Right lobe of liver (tissue), 4 donors: ENCODE measurements at regions not wholly inside any gene's neighbourhood (a gene's known extent, or its start where the extent isn't known, plus 50 kb on each side); places are given as distances from the start of the nearest gene placed in this dataset.
"Not testable (repeated sequence)": the region's sequence is repeated elsewhere in the genome, so short reads cannot be mapped to it uniquely, and the experiment has no call there.

Experiments
- CTCF ChIP-seq, 4 donors: fragments of 200-600 bp in 3 of 4; fragments of 450-650 bp in 1 of 4; IDR thresholded peaks; one replicate each; pipeline versions ENCODE4 v1.5.1 to v1.8.0; 2016 to 2022; ENCODE audit warnings: antibody characterized with exemption in 4 of 4, mild to moderate bottlenecking in 2 of 4
- POLR2A ChIP-seq: fragments of 450-650 bp; IDR thresholded peaks from one replicate; pipeline ENCODE4 v1.6.1; 2017; ENCODE audit warnings: antibody characterized with exemption, mild to moderate bottlenecking
- donor health status: DM: no; HTN: no; CAD: no.
- donor health status: DM: no; HTN: no; CAD: no.
- donor health status: DM: no; HTN: yes; CAD: no.

- not testable (repeated sequence) for TF ChIP-seq POLR2A; CTCF (IDR thresholded peaks at IDR 0.05)
Measured at GRCh38 chr9:39581296-39581695, 225.8 kb downstream of the SPATA31A1 start.
